DND-41 (cell line): ENCODE measurements at regions not wholly inside any gene's neighbourhood (a gene's known extent, or its start where the extent isn't known, plus 50 kb on each side); places are given as distances from the start of the nearest gene placed in this dataset.

ENCODE experiments used
- EZH2 ChIP-seq: IDR thresholded peaks from 3 replicates; pipeline ENCODE4 v1.6.1; 2012; ENCODE audit warnings: borderline replicate concordance, low read depth, mild to moderate bottlenecking, moderate library complexity, low read length, inconsistent platforms; ENCODE audit not compliant: severe bottlenecking
- TF ChIP-seq, protein P1 (sequence below): IDR thresholded peaks from 2 replicates; pipeline ENCODE4 v1.5.1; 2012; ENCODE audit warnings: borderline replicate concordance, low read length, moderate library complexity, mild to moderate bottlenecking; ENCODE audit not compliant: poor library complexity, severe bottlenecking; ENCODE audit errors: extremely low read depth

GRCh38 chr6:14802514-14803160 is 443.2 kb upstream of the JARID2 start:
- TF ChIP-seq, protein P1, sequence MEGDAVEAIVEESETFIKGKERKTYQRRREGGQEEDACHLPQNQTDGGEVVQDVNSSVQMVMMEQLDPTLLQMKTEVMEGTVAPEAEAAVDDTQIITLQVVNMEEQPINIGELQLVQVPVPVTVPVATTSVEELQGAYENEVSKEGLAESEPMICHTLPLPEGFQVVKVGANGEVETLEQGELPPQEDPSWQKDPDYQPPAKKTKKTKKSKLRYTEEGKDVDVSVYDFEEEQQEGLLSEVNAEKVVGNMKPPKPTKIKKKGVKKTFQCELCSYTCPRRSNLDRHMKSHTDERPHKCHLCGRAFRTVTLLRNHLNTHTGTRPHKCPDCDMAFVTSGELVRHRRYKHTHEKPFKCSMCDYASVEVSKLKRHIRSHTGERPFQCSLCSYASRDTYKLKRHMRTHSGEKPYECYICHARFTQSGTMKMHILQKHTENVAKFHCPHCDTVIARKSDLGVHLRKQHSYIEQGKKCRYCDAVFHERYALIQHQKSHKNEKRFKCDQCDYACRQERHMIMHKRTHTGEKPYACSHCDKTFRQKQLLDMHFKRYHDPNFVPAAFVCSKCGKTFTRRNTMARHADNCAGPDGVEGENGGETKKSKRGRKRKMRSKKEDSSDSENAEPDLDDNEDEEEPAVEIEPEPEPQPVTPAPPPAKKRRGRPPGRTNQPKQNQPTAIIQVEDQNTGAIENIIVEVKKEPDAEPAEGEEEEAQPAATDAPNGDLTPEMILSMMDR = no peak
- TF ChIP-seq EZH2 = no peak
